GM23248 (cell line): ENCODE measurements at regions not wholly inside any gene's neighbourhood (a gene's known extent, or its start where the extent isn't known, plus 50 kb on each side); places are given as distances from the start of the nearest gene placed in this dataset.

Experiments
- EZH2 ChIP-seq: fragments of 200-600 bp; sonication (generic); IDR thresholded peaks from 2 replicates; pipeline ENCODE4 v1.6.1; 2018; ENCODE audit warnings: antibody characterized with exemption, mild to moderate bottlenecking; ENCODE audit not compliant: insufficient read depth, poor library complexity, severe bottlenecking
- EZH2phosphoT487 ChIP-seq: fragments of 200-600 bp; sonication (generic); IDR thresholded peaks from 2 replicates; pipeline ENCODE4 v1.6.1; 2018; ENCODE audit warnings: antibody characterized with exemption, moderate library complexity, mild to moderate bottlenecking, low read depth; ENCODE audit not compliant: insufficient read depth

GRCh38 chrX:34576864-34577263 is 80.2 kb downstream of the TMEM47 start:
- TF ChIP-seq EZH2 (no peak), EZH2phosphoT487 (no peak)
